ENCODE measurements at regions not wholly inside any gene's neighbourhood (a gene's known extent, or its start where the extent isn't known, plus 50 kb on each side); places are given as distances from the start of the nearest gene placed in this dataset.

GRCh38 chr18:67109535-67109934 lies 407.0 kb downstream of the DSEL start:
- DNase-seq (ENCODE audit: insufficient read length, low spot score) = no peak
- TF ChIP-seq CTCF (IDR thresholded peaks at IDR 0.05; ENCODE audit: insufficient read depth, missing control alignments) = no peak
- FAIRE-seq = no peak

GRCh38 chr18:67108894-67109293 lies 407.6 kb downstream of the DSEL start:
- no peak for DNase-seq (ENCODE audit: insufficient read length, low spot score)
- TF ChIP-seq CTCF (IDR thresholded peaks at IDR 0.05; ENCODE audit: insufficient read depth, missing control alignments) = no peak
- no peak for FAIRE-seq

GRCh38 chr18:67104700-67105284 lies 411.7 kb downstream of the DSEL start:
- TF ChIP-seq CTCF (IDR thresholded peaks at IDR 0.05; ENCODE audit: insufficient read depth, missing control alignments) = peak; percentile 82
- DNase-seq (ENCODE audit: insufficient read length, low spot score) = no peak
- peak; percentile 100 for FAIRE-seq

- no peak for FAIRE-seq
- DNase-seq (ENCODE audit: insufficient read length, low spot score) = no peak
- TF ChIP-seq CTCF (IDR thresholded peaks at IDR 0.05; ENCODE audit: insufficient read depth, missing control alignments) = no peak
These were observed 422.4 kb downstream of the DSEL start for GRCh38 chr18:67094123-67094522.

DNA sequence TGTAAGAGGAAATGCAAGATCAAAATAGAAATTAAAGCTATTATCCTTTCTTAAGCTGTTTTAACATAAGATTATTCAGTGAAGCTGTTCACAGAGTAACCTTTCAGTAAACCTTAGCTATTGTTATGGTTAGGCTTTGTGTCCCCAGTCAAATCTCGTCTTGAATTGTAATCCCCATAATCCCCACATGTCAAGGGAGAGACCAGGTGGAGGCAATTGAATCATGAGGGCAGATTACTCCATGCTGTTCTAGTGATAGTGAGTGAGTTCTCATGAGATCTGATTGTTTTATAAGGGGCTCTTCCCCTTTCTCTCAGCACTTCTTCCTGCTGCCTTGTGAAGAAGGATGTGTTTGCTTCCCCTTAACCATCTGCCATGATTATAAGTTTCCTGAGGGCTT lies 424.4 kb downstream of the DSEL start:
- no peak for TF ChIP-seq CTCF (IDR thresholded peaks at IDR 0.05; ENCODE audit: insufficient read depth, missing control alignments)
- FAIRE-seq (peak; percentile 100), DNase-seq (ENCODE audit: insufficient read length, low spot score) (no peak)

DNA sequence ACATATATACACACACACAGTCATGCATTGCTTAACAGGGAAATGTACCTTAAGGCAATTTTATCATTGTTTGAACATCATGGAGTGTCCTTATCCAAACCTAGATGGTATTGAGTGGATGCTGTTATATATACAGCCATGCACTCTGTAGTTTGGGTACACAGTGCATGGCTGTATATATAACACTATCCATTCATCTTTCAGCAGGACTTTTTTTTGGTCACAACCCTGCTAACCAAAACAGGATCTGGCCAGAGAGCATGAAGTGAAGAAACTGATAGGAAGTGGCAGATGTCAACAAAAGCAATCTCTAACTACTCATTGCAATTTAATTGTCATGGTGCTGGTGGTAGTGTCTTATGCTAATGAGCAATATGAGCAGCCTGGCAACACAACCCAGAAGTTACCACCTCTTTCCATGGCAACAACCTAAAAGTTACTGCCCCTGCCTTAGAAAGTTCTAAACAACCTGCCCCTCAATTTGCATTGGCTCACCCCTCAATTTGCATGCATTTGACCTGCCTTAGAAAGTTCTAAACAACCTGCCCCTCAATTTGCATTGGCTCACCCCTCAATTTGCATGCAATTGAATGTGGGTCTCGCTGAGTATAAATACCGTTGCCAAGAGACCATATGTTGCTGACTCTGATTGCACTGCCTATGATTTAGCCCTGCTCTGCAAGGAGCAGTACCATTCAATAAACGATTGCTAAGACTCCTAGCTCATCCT lies 434.9 kb downstream of the DSEL start:
- no peak for FAIRE-seq
- TF ChIP-seq CTCF (IDR thresholded peaks at IDR 0.05; ENCODE audit: insufficient read depth, missing control alignments) = no peak
- DNase-seq (ENCODE audit: insufficient read length, low spot score) = no peak

GRCh38 chr18:67080601-67081000 lies 435.9 kb downstream of the DSEL start:
- FAIRE-seq (no peak), DNase-seq (ENCODE audit: insufficient read length, low spot score) (no peak)
- no peak for TF ChIP-seq CTCF (IDR thresholded peaks at IDR 0.05; ENCODE audit: insufficient read depth, missing control alignments)

All from D721Med (cell line).